ENCODE measurements at regions not wholly inside any gene's neighbourhood (a gene's known extent, or its start where the extent isn't known, plus 50 kb on each side); places are given as distances from the start of the nearest gene placed in this dataset.

- TF ChIP-seq EP300 (IDR thresholded peaks at IDR 0.05), result no peak
- TF ChIP-seq, protein P1, sequence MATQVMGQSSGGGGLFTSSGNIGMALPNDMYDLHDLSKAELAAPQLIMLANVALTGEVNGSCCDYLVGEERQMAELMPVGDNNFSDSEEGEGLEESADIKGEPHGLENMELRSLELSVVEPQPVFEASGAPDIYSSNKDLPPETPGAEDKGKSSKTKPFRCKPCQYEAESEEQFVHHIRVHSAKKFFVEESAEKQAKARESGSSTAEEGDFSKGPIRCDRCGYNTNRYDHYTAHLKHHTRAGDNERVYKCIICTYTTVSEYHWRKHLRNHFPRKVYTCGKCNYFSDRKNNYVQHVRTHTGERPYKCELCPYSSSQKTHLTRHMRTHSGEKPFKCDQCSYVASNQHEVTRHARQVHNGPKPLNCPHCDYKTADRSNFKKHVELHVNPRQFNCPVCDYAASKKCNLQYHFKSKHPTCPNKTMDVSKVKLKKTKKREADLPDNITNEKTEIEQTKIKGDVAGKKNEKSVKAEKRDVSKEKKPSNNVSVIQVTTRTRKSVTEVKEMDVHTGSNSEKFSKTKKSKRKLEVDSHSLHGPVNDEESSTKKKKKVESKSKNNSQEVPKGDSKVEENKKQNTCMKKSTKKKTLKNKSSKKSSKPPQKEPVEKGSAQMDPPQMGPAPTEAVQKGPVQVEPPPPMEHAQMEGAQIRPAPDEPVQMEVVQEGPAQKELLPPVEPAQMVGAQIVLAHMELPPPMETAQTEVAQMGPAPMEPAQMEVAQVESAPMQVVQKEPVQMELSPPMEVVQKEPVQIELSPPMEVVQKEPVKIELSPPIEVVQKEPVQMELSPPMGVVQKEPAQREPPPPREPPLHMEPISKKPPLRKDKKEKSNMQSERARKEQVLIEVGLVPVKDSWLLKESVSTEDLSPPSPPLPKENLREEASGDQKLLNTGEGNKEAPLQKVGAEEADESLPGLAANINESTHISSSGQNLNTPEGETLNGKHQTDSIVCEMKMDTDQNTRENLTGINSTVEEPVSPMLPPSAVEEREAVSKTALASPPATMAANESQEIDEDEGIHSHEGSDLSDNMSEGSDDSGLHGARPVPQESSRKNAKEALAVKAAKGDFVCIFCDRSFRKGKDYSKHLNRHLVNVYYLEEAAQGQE (IDR thresholded peaks at IDR 0.05), result no peak
- TF ChIP-seq, protein P2, sequence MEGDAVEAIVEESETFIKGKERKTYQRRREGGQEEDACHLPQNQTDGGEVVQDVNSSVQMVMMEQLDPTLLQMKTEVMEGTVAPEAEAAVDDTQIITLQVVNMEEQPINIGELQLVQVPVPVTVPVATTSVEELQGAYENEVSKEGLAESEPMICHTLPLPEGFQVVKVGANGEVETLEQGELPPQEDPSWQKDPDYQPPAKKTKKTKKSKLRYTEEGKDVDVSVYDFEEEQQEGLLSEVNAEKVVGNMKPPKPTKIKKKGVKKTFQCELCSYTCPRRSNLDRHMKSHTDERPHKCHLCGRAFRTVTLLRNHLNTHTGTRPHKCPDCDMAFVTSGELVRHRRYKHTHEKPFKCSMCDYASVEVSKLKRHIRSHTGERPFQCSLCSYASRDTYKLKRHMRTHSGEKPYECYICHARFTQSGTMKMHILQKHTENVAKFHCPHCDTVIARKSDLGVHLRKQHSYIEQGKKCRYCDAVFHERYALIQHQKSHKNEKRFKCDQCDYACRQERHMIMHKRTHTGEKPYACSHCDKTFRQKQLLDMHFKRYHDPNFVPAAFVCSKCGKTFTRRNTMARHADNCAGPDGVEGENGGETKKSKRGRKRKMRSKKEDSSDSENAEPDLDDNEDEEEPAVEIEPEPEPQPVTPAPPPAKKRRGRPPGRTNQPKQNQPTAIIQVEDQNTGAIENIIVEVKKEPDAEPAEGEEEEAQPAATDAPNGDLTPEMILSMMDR (IDR thresholded peaks at IDR 0.05), result no peak
Observed at GRCh38 chr15:39156166-39156565, 424.7 kb upstream of the THBS1 start.

Data from A549 (cell line).